OCI-M1 (cell line): ENCODE measurements at regions not wholly inside any gene's neighbourhood (a gene's known extent, or its start where the extent isn't known, plus 50 kb on each side); places are given as distances from the start of the nearest gene placed in this dataset.

Experiments
- DNase-seq: peaks from one replicate; lab custom pipeline; 2025; lab: John Stamatoyannopoulos, UW

- DNase-seq: peak; percentile 26
These were observed 282.5 kb upstream of the STT3B start for GRCh38 chr3:31250116-31250777.

DNA sequence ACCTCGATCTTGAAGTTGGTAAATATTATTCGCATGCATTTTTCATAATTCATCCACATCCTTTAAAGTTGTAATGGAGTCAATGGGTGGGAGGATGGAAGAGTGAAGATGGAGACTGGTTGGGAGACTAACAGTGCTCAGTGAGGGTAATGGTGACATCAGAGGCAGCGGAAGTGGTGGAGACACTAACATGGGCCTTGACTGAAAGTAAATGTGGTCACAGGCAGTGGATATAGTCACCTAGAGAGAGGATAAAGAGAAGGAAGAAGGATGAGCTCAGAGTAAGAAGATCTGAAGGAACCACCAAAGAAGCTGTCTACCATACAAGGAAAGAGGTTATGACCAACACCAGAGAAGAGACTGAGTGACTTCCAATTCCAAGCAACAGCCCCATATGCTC lies 281.6 kb upstream of the STT3B start:
- DNase-seq: no peak

DNA sequence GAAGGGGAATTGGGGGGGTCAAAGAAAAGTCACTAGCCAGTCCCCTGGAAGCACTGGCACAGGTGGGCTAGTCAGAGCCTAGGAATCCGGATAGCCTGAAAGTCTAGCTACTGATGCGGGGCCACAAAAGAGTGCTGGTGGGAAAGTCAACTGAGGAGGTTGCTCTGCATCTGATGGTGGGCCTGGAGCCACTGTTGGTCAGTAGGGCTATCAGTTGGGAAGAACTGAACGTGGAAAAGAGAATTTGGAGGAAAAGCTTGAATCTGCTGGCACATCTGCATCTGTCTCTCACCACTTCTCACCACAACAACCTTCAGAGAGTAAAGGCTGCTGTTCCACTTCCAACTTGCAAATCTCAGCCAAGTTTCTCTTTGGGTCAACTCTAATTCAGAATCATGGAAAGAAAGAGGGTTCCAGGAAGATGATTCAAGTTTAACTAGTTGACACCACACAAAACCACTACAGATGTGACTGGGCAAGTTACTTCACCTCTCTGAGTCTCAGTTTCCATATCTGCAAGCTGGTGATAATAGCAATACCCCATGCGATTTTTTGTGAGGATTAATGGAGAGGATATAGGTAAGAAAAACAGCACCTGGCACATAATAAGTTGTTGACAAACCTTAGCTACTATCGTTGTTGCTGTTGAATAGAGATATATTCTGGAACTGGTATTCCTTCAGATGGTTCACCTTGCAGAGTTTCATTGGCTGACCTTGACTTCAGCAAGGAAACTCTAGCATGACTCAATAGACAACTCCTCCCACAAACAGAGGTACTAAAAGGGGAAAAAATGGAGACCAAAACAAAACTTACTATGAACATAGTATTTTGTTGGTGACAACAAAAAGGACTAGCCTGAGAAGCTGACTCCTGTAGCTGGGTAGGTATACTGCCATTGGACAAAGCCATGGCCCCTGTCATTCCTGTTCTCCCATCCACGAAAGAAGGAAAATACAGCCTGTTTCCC lies 280.2 kb upstream of the STT3B start:
- no peak for DNase-seq

DNA sequence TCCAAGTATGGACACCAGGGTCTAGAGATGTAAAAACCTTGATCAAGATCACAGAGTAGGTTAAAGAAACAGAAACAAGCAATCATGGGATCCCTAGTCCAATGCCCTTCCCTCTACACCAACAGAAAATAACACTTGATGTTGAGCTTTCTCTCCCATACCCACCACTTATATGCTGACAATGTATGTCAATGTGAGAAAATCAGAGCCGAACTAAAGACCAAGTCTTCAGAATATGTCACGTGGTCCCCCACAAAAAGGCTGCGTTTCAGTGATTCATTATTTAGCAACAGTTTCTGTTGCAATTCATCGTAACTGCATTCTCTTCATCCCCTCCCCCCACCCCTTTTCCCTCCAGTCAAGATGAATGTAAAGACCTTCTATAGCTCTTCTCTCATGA lies 278.9 kb upstream of the STT3B start:
- DNase-seq: peak; percentile 61

GRCh38 chr3:31254483-31254882 lies 278.2 kb upstream of the STT3B start:
- no peak for DNase-seq

- DNase-seq: no peak
These were observed 277.6 kb upstream of the STT3B start for GRCh38 chr3:31255007-31255581.

DNA sequence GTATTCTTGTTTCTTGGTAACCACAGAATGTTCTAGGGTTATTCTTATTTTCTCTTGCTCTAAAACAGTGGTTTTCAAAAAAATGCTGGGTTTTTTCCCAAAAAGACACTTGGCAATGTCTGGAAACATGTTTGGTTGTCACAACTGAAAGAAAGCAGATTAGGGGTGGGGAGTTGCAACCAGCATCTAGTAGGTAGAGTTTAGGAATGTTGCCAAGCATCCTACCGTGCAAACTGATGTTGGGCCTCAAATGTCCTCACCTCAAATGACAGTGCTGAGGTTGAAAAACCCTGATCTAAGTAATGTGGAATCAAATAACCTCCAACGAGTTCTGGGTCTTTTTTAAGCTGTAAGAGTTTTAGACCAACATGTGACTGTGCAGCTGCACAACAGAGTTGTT lies 270.5 kb upstream of the STT3B start:
- DNase-seq: no peak

DNA sequence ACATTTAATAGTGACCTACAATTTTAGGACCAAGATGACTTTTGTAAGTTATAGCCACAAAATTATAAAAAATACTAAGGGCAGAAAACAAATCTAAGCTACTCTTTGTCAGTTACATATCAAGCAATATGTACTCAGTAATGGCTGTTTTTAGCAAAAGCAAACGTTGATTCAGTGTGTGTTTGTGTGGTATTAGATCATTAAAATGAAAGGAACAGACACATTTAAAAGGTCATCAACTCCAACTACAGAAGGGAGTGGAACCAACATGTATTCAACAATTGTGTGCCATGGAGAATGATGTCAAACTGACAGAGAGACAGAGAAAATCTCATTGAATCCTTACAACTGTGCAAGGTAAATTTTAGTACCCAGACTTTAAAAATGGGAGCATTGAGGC lies 268.8 kb upstream of the STT3B start:
- no peak for DNase-seq

DNA sequence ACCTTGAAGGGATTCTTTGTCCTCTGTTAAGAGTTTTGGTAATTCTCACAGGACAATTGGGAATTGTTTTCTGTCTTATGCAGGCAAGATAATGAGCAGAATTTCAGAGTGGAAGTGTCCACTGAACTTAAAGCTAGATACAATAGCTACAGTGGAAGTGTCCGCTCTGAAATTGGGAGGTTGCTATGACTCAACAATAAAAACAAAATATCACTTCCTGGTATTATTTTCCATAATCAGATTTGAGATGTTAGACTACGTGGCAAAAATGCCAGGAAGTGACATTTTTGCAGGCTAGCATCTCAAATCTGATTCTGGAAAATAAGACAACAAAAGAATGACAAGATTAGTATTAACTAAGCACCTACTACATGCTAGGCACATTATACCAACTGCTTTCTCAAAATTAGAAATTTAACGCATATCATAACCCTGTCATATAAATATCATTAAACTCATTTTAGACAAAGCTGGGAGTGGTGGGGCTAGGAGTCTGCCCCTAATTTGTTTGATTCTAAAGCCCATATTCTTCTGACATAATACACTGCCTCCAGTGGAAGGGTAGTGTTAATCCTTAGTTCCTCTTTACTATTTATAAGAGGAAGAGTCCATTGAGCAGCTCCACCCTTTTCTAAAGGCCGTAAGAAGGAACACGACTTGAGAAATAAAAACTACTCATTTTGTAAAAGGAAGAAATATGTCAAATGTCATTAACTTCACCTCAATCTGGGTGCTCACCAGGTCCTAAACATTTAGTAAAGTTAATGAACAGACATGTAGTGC lies 266.9 kb upstream of the STT3B start:
- DNase-seq: peak; percentile 45

DNA sequence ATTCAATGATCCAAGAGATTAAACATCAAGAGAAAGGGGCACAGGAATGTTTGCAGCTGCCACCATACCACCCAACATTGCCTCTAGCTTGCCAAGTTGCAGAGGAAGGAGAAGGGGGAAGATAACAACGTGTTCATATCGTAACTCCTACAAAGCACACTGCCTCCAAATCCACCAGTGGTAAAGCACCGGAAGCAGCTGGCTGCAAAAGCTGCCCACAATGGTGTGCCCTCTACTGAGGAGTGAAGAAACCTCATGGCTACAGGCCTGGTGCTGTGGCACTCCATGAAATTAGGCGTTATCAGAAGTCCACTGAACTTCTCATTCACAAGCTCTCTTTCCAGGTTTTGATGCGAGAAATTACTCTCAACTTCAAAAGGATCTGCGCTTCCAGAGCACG lies 263.9 kb upstream of the STT3B start:
- no peak for DNase-seq

- DNase-seq: no peak
These were observed 262.7 kb upstream of the STT3B start for GRCh38 chr3:31270010-31270409.

- no peak for DNase-seq
These were observed 258.2 kb upstream of the STT3B start for GRCh38 chr3:31274326-31275024.

- DNase-seq: no peak
These were observed 257.6 kb upstream of the STT3B start for GRCh38 chr3:31275038-31275572.

DNA sequence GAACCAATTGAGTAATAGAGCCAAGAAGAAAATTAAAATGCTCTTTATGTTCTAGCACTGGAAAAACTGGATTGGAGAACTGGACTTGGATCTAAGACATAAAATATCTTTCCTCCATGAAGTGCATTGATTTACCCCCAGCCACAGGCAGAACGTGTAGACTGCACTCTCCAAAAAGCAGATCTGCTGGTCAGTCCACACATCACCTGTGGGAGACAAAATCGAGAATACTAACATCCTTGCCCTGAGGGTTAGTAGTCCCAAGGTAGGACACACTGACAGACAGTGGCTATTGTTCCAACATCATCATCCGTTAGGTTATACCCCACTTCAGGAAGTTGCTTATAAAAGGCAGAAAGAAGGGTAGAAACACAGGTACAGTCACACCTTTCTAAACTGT lies 257.1 kb upstream of the STT3B start:
- DNase-seq: no peak

DNA sequence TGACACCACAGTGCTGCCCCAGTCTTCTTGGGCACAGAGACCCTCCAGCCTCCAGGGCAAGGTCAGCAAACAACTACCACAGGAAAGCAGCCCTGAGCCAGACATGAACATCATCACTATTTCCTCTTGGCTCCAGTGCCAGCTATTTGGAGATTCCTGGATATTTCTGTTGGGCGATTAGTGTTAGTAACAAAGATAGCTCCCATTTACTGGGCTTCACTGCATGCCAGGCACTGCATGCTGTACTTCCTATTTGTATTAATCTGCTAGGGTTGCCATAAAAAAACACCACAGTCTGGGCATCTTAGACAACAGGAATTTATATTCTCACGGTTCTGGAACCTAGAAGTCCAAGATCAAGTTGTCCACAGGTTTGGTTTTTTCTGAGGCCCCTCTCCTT lies 255.1 kb upstream of the STT3B start:
- no peak for DNase-seq

DNA sequence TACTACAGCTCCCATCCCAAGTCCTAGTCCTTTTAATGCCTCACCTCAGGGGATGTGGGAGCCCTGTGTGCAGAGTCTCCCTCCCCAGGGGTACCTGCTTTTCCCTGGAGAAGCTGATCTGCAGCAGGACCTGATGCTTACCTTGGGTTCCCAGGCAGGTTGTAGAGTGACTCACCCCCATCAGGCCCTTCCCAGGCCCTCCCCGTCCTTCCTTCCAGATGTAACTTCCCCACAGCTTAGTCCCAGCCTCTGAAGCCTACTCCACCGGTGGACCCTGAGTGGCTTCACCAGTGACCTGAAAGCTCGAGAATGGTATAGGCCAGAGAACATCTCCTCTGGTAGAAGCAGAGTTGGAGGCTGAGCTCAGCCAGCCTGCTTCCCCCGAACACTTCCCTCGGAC lies 254.2 kb upstream of the STT3B start:
- no peak for DNase-seq

- DNase-seq: no peak
These were observed 247.9 kb upstream of the STT3B start for GRCh38 chr3:31284776-31285175.

DNA sequence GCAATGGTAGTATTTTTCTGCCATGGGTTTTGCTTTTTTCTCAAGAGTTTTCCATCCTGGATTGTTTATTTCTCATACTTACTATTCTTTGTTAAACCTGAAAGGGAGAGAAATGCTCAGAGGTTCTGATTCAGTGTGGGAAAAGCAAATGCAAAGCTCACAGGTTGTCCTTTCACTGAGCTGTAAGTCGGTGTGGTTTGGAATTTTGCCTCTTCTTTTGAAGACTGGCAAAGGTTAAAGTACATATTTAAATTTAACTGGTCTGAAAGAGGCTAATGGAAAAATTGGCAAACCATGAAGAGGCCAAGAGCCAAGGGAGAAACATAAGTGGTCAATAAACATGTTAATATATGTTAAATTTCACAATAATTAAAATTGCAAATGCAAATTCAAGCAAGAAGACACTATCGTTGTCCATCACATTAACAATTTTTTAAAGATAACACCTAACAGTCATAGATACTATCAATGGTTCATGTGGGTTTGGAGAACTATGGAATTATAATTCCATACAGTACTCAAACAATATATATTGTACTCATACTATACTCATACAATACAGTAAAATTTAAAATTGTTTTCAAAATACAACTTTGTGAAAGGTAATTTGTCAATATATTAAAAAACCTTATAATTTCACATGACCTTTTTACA lies 246.8 kb upstream of the STT3B start:
- DNase-seq: no peak

DNA sequence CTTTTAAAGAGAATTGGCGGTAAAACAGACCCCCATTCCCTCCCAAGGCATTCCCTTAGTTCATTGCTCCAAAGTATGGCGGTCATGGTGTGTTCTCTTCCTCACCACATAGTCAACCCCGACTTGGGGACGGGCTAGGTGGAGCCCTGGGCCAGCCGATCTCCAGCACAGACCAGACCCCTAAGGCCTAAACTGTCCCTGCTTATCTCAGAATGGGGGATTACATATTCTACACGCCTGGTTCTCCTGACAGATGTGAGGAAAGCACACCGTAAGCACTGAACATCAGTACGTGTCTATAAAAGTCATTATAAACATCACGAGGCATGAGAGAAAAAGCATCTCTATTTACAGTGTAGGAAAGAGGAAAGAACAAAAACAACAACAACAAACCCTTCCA lies 244.5 kb upstream of the STT3B start:
- DNase-seq: no peak

DNA sequence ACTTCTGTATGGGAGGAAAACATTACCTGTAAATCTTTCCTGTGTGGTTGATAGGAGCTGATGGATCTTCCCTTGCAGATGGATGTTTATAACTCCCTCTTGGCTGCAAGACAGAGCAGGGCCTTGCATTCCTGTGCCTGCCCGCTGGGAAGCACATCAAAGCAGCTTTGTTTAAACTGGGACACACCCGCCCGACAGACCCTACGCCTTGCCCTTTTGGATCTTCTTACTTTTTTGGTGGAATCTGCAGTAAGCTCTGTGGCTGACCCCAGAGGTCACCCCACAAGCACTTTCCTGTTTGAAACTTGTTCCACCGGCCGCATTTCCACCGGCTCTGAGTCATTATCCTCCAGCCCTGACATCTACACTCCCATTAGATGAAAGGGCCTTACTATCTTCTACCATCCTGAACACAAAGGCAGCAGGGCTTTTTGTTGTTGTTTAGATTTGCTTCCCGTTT lies 244.1 kb upstream of the STT3B start:
- no peak for DNase-seq

- no peak for DNase-seq
These were observed 243.1 kb upstream of the STT3B start for GRCh38 chr3:31289584-31289983.
